HUES48 (cell line): ENCODE measurements at regions not wholly inside any gene's neighbourhood (a gene's known extent, or its start where the extent isn't known, plus 50 kb on each side); places are given as distances from the start of the nearest gene placed in this dataset.
"Not testable (repeated sequence)": the region's sequence is repeated elsewhere in the genome, so short reads cannot be mapped to it uniquely, and the experiment has no call there.

Source experiments
- H3K27ac ChIP-seq: one replicate; pipeline ENCODE4 v1.7.0; 2013; ENCODE audit warnings: low read depth, low read length, inconsistent platforms
- H3K27me3 ChIP-seq: 2 replicates; pipeline ENCODE4 v1.6.1; 2013; ENCODE audit warnings: mild to moderate bottlenecking, low read length; ENCODE audit not compliant: control insufficient read depth, insufficient read depth
- H3K36me3 ChIP-seq: 2 replicates; pipeline ENCODE4 v1.6.1; 2013; ENCODE audit warnings: low read length; ENCODE audit not compliant: control insufficient read depth, insufficient read depth
- H3K4me1 ChIP-seq: 2 replicates; pipeline ENCODE4 v1.6.1; 2013; ENCODE audit warnings: mild to moderate bottlenecking, low read length; ENCODE audit not compliant: control insufficient read depth, insufficient read depth
- H3K4me3 ChIP-seq: 2 replicates; pipeline ENCODE4 v1.5.1; 2013; ENCODE audit warnings: mild to moderate bottlenecking, low read depth, low read length
- H3K9ac ChIP-seq: 2 replicates; pipeline ENCODE4 v1.6.1; 2013; ENCODE audit warnings: mild to moderate bottlenecking, low read depth, low read length, moderate library complexity
- H3K9me3 ChIP-seq: 2 replicates; pipeline ENCODE4 v1.6.1; 2013; ENCODE audit warnings: low read length; ENCODE audit not compliant: control insufficient read depth, insufficient read depth

DNA sequence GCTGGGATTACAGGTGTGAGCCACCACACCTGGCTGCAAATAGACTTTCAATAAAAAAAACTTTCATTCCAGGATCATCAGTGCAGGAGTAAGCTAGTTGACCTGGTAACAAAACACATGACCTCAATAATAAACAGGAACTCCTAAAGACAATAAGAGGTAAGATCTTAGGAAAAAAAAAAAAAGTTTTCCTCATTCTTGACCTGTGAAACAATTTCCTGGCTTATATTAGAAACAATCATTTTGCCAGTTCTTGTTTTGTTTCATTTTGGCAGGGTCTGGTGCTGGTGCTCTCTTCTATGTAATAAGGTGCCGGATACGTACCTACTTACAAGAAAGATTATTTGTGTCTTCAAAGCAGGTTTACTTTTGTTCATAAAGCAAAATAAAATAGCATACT, 90.6 kb upstream of the AMN1 start:
- H3K27ac ChIP-seq = no peak overlapping the region
- H3K36me3 ChIP-seq = no peaks in the 10 kb centered on the region
- H3K4me3 ChIP-seq = no peak overlapping the region
- H3K27me3 ChIP-seq = no peaks in the 10 kb centered on the region
- no peak overlapping the region for H3K9ac ChIP-seq
- no peaks in the 10 kb centered on the region for H3K9me3 ChIP-seq
- no peaks in the 10 kb centered on the region for H3K4me1 ChIP-seq

DNA sequence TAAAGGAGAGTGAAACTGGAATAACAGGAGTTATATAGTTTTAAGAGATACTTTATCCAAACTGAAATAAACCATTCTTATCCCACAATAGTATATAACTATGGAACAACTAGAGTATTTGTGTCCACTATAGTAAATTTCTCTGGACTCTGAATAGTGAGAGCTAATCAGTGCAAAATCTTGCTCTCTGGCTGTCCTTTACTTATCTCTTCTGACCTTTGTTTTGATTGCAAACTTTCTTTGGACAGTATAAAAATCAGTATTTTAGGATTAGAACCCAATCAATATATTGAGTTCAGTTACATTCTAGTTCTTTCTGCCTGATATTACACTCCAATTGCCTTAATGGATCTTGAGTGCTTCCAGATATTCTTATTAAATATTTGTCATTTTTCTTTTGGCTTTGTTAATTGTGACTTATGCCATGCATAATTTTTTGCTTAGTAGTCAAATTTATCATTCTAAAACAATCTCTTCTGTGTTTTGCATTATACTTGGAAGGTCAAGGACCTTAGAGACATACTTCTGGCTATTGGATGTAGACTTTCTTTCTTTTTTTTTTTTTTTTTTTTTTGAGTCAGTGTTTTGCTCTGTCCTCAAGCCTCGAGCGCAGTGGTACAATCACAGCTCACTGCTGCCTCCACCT, 89.9 kb upstream of the AMN1 start:
- no peak overlapping the region for H3K4me3 ChIP-seq
- no peaks in the 10 kb centered on the region for H3K36me3 ChIP-seq
- H3K4me1 ChIP-seq = no peaks in the 10 kb centered on the region
- H3K9me3 ChIP-seq = no peaks in the 10 kb centered on the region
- no peak overlapping the region for H3K9ac ChIP-seq
- no peaks in the 10 kb centered on the region for H3K27me3 ChIP-seq
- no peak overlapping the region for H3K27ac ChIP-seq

DNA sequence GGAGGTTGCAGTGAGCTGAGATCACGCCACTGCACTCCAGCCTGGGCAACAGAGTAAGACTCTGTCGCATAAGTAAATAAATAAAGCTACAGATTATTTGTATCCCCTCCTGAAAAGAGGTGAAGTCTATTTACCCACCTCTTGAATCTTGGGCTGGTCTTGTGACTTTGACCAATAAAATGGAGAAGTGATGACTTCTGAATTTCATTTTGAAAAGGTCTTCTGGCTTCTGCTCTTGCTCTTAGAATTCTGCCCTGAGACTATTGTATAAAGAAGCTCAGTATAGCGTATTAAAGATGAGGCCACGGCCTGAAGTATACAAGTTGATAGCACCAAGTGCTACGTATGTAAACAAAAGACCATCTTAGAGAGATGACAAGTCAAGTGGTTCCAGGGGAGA, 88.3 kb upstream of the AMN1 start:
- Histone ChIP-seq H3K27ac (no peak overlapping the region), H3K4me3 (no peak overlapping the region), H3K27me3 (no peaks in the 10 kb centered on the region), H3K36me3 (no peaks in the 10 kb centered on the region), H3K9me3 (no peaks in the 10 kb centered on the region), H3K4me1 (peaks cover 3% of the 10 kb centered on the region; the same call in 1 of the 2 replicates), H3K9ac (no peak overlapping the region)

DNA sequence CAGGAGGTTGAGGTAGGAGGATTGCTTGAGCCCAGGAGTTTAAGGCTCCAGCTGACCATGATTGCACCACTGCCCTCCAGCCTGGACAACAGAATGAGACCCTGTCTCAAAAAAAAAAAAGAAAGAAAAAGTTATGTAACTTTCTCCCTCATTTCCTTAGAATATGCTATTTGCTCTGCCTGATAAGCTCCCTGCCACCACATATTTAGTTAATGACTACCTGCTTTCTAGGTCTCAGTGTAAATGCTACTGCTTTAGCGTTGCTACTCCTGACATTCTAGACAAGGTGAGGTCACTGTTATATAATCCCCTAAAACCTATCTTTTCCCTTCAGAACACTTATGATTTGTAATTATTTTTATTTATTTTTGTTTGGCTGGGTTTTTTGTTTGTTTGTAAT, 86.3 kb upstream of the AMN1 start:
- Histone ChIP-seq H3K9ac (no peak overlapping the region), H3K27me3 (no peaks in the 10 kb centered on the region), H3K36me3 (no peaks in the 10 kb centered on the region), H3K27ac (no peak overlapping the region), H3K9me3 (no peaks in the 10 kb centered on the region), H3K4me3 (no peak overlapping the region), H3K4me1 (peaks cover 3% of the 10 kb centered on the region; the same call in 1 of the 2 replicates)

DNA sequence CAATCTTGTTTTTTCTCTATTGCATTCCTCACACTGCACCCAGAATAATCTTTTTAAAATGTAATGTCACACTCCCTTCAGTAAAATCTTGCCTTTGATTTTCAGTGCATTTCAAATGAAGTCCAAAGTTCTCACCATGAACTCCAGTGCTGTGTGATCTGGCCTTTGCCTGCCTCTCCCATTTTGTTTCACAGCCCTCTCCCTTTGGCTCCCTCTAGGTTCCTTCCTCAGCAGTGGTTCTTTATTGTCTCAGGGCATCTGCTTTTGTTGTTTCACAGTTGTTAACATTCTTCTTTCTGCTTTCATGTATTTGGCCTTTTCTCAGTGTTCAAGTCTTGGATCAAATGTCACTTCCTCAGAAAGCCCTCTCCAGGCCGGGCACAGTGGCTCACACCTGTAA, 84.5 kb upstream of the AMN1 start:
- H3K4me3 ChIP-seq = no peak overlapping the region
- H3K27ac ChIP-seq = peak overlapping the region; percentile 0
- peaks cover 3% of the 10 kb centered on the region; the same call in 1 of the 2 replicates for H3K4me1 ChIP-seq
- no peaks in the 10 kb centered on the region for H3K36me3 ChIP-seq
- no peaks in the 10 kb centered on the region for H3K27me3 ChIP-seq
- H3K9ac ChIP-seq = no peak overlapping the region
- no peaks in the 10 kb centered on the region for H3K9me3 ChIP-seq

DNA sequence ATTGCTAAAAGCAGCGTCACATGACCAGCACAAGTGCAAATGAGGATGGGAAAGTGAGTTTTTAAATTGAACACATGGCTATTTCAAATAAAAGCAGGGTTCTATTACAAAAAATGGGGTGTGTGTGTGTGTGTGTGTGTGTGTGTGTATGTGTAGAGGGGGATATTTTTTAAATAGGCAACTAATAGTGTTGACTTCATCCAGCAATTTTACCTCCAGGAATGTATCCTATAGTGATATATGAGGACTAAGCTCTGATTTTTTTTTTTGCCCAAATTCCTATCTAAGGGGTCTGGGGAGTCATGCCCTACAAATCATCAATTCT, 78.9 kb upstream of the AMN1 start:
- Histone ChIP-seq H3K9me3 (no peaks in the 10 kb centered on the region), H3K27me3 (no peaks in the 10 kb centered on the region), H3K4me1 (peaks cover 8% of the 10 kb centered on the region), H3K4me3 (no peak overlapping the region), H3K36me3 (no peaks in the 10 kb centered on the region), H3K27ac (no peak overlapping the region), H3K9ac (no peak overlapping the region)

DNA sequence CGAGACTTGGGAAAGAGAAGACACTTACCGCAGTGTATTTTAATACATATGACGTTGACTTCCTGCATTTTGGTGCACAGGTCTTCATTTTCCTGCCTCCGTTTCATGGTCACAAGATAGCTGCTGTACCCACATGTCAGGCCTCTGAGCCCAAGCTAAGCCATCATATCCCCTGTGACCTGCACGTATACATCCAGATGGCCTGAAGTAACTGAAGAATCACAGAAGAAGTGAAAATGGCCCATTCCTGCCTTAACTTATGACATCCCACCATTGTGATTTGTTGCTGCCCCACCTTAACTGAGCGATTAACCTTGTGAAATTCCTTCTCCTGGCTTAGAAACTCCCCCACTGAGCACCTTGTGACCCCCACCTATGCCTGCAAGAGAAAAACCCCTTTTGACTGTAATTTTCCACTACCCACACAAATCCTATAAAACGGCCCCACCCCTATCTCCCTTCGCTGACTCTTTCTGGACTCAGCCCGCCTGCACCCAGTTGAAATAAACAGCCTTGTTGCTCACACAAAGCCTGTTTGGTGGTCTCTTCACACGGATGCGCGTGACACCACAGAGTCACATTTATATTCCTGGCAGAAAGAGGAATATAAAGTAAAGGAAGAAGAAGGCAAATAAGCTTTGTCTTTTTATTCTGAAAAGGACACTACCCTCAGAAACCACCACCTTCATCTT, 78.4 kb upstream of the AMN1 start:
- not testable (repeated sequence) for H3K9me3 ChIP-seq, H3K27me3 ChIP-seq, H3K4me1 ChIP-seq, H3K9ac ChIP-seq, H3K36me3 ChIP-seq, H3K4me3 ChIP-seq, H3K27ac ChIP-seq

DNA sequence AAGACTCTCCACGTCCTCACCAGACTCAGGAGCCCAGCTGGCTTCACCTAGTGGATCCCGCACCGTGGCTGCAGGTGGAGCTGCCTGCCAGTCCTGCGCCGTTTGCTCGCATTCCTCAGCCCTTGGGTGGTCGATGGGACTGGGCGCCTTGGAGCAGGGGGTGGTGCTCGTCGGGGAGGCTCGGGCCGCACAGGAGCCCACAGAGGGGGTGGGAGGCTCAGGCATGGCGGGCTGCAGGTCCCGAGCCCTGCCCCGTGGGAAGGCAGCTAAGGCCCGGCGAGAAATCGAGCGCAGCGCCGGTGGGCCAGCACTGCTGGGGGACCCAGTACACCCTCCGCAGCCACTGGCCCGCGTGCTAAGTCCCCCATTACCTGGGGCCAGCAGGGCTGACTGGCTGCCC, 76.9 kb upstream of the AMN1 start:
- H3K9me3 ChIP-seq, H3K27me3 ChIP-seq, H3K36me3 ChIP-seq, H3K4me3 ChIP-seq, H3K9ac ChIP-seq, H3K27ac ChIP-seq, H3K4me1 ChIP-seq: not testable (repeated sequence)

DNA sequence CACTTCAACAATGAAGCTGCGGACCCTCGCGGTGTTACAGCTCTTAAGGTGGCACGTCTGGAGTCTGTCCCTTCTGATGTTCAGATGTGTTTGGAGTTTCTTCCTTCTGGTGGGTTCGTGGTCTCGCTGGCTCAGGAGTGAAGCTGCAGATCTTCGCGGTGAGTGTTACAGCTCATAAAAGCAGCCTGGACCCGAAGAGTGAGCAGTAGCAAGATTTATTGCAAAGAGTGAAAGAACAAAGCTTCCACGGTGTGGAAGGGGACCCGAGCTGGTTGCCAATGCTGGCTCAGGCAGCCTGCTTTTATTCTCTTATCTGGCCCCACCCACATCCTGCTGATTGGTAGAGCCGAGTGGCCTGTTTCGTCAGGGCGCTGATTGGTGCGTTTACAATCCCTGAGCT, 75.9 kb upstream of the AMN1 start:
- not testable (repeated sequence) for H3K9me3 ChIP-seq, H3K4me3 ChIP-seq, H3K27me3 ChIP-seq, H3K9ac ChIP-seq, H3K27ac ChIP-seq, H3K36me3 ChIP-seq, H3K4me1 ChIP-seq

DNA sequence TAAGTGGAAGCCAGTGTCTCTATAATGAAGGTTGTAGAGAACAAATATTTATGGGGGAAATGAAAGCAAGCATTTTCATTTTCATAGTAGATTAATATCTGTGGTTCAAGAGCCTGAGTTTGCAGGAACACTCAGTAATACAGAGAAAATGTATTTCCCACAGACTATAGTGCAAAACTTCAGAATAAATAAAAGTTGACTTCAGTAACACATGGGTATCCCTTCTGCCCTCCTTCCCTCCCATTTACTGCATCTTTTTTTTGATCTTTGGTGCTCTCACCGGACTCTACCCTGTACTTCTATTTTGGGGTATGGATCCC, 75.3 kb upstream of the AMN1 start:
- no peaks in the 10 kb centered on the region for H3K9me3 ChIP-seq
- H3K9ac ChIP-seq = no peak overlapping the region
- H3K4me1 ChIP-seq = peaks cover 8% of the 10 kb centered on the region
- no peaks in the 10 kb centered on the region for H3K36me3 ChIP-seq
- no peaks in the 10 kb centered on the region for H3K27me3 ChIP-seq
- H3K4me3 ChIP-seq = no peak overlapping the region
- H3K27ac ChIP-seq = no peak overlapping the region

DNA sequence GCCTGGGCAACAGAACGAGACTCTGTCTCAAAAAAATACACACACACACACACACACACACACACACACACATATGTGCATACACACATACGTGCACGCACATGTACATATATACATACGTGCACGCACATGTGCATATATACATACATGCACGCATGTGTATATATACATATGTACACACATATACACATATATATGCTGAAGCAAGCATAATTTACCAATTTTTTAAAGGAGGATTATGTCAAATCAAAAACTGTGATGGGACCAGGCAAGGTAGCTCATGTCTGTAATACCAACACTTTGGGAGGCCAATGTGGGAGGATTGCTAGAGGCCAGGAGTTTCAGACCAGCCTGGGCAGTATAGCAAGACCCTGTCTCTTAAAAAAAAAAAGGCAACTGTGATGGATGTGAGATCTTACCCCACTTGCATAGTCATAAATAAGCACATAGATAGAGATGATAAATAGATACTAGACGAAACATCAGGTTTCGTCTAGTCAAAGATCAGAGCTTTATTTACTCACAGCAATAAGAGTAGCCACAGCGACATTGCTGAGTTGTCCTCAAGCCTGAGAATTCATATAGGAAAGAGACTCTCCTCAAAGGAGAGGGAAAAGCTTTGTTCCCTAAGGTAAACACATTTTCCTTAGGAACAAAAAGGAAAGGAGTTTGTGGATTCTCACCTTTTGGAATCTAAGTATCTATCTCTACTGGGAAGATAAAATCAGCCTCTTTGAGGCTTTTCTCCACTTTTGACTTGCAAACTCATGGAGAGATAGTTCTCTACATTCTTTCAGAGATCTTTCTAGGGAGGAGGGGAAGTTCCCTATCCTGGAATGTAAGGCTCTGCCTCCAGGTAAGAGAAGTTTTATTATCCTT, 74.7 kb upstream of the AMN1 start:
- no peak overlapping the region for H3K9ac ChIP-seq
- no peaks in the 10 kb centered on the region for H3K9me3 ChIP-seq
- H3K27ac ChIP-seq = no peak overlapping the region
- no peak overlapping the region for H3K4me3 ChIP-seq
- H3K36me3 ChIP-seq = no peaks in the 10 kb centered on the region
- H3K27me3 ChIP-seq = no peaks in the 10 kb centered on the region
- H3K4me1 ChIP-seq = peaks cover 8% of the 10 kb centered on the region
